K562 (cell line): ENCODE measurements at regions not wholly inside any gene's neighbourhood (a gene's known extent, or its start where the extent isn't known, plus 50 kb on each side); places are given as distances from the start of the nearest gene placed in this dataset.

Source experiments
- ATAC-seq: fragments of 200-7000 bp; cut with Tn5 transposase; 3 replicates; pipeline ENCODE4 v1.9.1; 2020; ENCODE audit warnings: moderate library complexity
- BruUV-seq: library from RNA; stranded (reverse); fragments of 400-500 nt; replicated peaks from 2 replicates; lab custom pipeline; 2021; lab: Mats Ljungman, UMichigan
- CTCF ChIA-PET: fragments of 300-600 bp; formaldehyde crosslinking; extraction: SDS; loops from one replicate; lab custom pipeline; 2021; ENCODE audit warnings: low intra/inter-chr PET ratio; lab: Yijun Ruan, JAX
- POLR2A ChIA-PET: fragments of 300-600, 350-650 bp; sonication (Branson Sonifier 250); formaldehyde crosslinking; extraction: SDS; loops from one replicate; lab custom pipeline; 2021; ENCODE audit warnings: antibody characterized with exemption, inconsistent platforms; lab: Yijun Ruan, JAX
- DNase-seq, 4 experiments: peaks; one replicate each; pipeline versions ENCODE4 v3.0.0 to v3.0.0-alpha.2; 2011 to 2018; ENCODE audit warnings: low spot score in 3 of 4, mixed read lengths in 3 of 4; ENCODE audit errors: extremely low read depth in 1 of 4
- FAIRE-seq: peaks from 2 replicates; lab custom pipeline; 2011; peaks lifted over from hg19 to GRCh38; lab: Jason Lieb, UNC
- H2AFZ ChIP-seq: 2 replicates; pipeline ENCODE4 v1.6.0; 2011; ENCODE audit warnings: low read depth, low read length, control low read depth, inconsistent platforms
- H3K27ac ChIP-seq: fragments of 200-600 bp; 3 replicates; pipeline ENCODE4 v1.8.0; 2011; ENCODE audit warnings: low read depth, mild to moderate bottlenecking, control low read depth, inconsistent platforms, low read length, moderate library complexity, mixed read lengths; ENCODE audit errors: extremely low read depth
- H3K27me3 ChIP-seq, 2 experiments: fragments of 300-600 bp in 1 of 2; 2 replicates in 1 of 2; 3 replicates in 1 of 2; pipeline versions ENCODE4 v1.6.0 to v1.8.0; 2011; ENCODE audit warnings: inconsistent platforms in 2 of 2, low read length in 2 of 2, mild to moderate bottlenecking in 1 of 2, mixed read lengths in 1 of 2, moderate library complexity in 1 of 2; ENCODE audit not compliant: control insufficient read depth in 2 of 2, insufficient read depth in 2 of 2
- H3K36me3 ChIP-seq: fragments of 300-600 bp; 3 replicates; pipeline ENCODE4 v1.8.0; 2011; ENCODE audit warnings: mild to moderate bottlenecking, low read length, inconsistent platforms; ENCODE audit not compliant: control insufficient read depth, insufficient read depth
- H3K4me1 ChIP-seq, 2 experiments: fragments of 200-600 bp in 1 of 2; replicated peaks in 1 of 2; 2 replicates in 1 of 2; 3 replicates in 1 of 2; pipeline versions ENCODE4 v1.5.1 to v1.8.0; 2011; ENCODE audit warnings: inconsistent platforms in 2 of 2, low read length in 2 of 2, mild to moderate bottlenecking in 1 of 2, mixed read lengths in 1 of 2, moderate library complexity in 1 of 2; ENCODE audit not compliant: control insufficient read depth in 2 of 2, insufficient read depth in 2 of 2
- H3K4me2 ChIP-seq: 2 replicates; pipeline ENCODE4 v1.6.1; 2011; ENCODE audit warnings: low read length, control low read depth, inconsistent platforms, mixed read lengths; ENCODE audit not compliant: insufficient read depth
- H3K4me3 ChIP-seq: fragments of 200-600 bp; sonication (generic), shearing (Covaris generic); 2 replicates; pipeline ENCODE4 v1.5.1; 2016; ENCODE audit warnings: control low read depth, inconsistent platforms
- H3K79me2 ChIP-seq: fragments of 200-600 bp; 3 replicates; pipeline ENCODE4 v1.8.0; 2011; ENCODE audit warnings: low read length, inconsistent platforms; ENCODE audit not compliant: control insufficient read depth, insufficient read depth
- H3K9ac ChIP-seq, 2 experiments: 2 replicates each; pipeline versions ENCODE4 v1.6.0 to v1.6.1; 2011; ENCODE audit warnings: low read depth in 2 of 2, low read length in 2 of 2, control low read depth in 1 of 2, inconsistent platforms in 1 of 2, mild to moderate bottlenecking in 1 of 2, mixed read lengths in 1 of 2; ENCODE audit not compliant: insufficient read depth in 1 of 2
- H3K9me1 ChIP-seq: one replicate; pipeline ENCODE4 v1.6.0; 2011; ENCODE audit warnings: inconsistent platforms, mild to moderate bottlenecking, low read length, moderate library complexity; ENCODE audit not compliant: control insufficient read depth, insufficient read depth
- H3K9me3 ChIP-seq: replicated peaks from 2 replicates; pipeline ENCODE4 v1.5.1; 2011; ENCODE audit warnings: low read depth, low read length, inconsistent platforms; ENCODE audit not compliant: control insufficient read depth, insufficient read depth
- H4K20me1 ChIP-seq: replicated peaks from 2 replicates; pipeline ENCODE4 v1.6.1; 2011; ENCODE audit warnings: low read length, inconsistent platforms, mixed read lengths; ENCODE audit not compliant: control insufficient read depth, insufficient read depth
- FOS ChIP-seq: IDR thresholded peaks from 3 replicates; pipeline ENCODE4 v1.6.1; 2011; ENCODE audit not compliant: insufficient read length; ENCODE audit errors: extremely low read depth
- KLF16 ChIP-seq: IDR thresholded peaks from 2 replicates; pipeline ENCODE4 v1.6.1; 2016; ENCODE audit warnings: antibody characterized with exemption
- SMAD4 ChIP-seq: fragments of 250-450 bp; sonication (Bioruptor Pico); conservative IDR thresholded peaks from 2 replicates; pipeline ENCODE4 v1.8.0; 2021; ENCODE audit warnings: inconsistent platforms, mild to moderate bottlenecking, moderate library complexity
- TEAD4 ChIP-seq, 2 experiments: sonication (generic) in 1 of 2; formaldehyde crosslinking in 1 of 2; IDR thresholded peaks; 2 replicates each; pipeline versions ENCODE4 v1.6.1 to v1.8.0; 2012 to 2022; ENCODE audit warnings: borderline replicate concordance in 1 of 2, inconsistent platforms in 1 of 2, low read length in 1 of 2, mild to moderate bottlenecking in 1 of 2, missing genetic modification reagents in 1 of 2
- ZNF280A ChIP-seq: fragments of 450-650 bp; IDR thresholded peaks from 2 replicates; pipeline ENCODE4 v1.6.1; 2018; ENCODE audit warnings: mild to moderate bottlenecking, low read depth; ENCODE audit not compliant: partially characterized antibody
- ZNF280B ChIP-seq: fragments of 250-450 bp; sonication (Bioruptor Pico); IDR thresholded peaks from 2 replicates; pipeline ENCODE4 v1.5.1; 2021; ENCODE audit warnings: mild to moderate bottlenecking
- ZNF561 ChIP-seq: fragments of 450-650 bp; formaldehyde crosslinking; conservative IDR thresholded peaks from 2 replicates; pipeline ENCODE4 v1.4.0; 2020; ENCODE audit warnings: mild to moderate bottlenecking, moderate library complexity
- WGBS: fragments of 100-300 bp; shearing (Covaris generic); methylation state at CpG from one replicate; pipeline ENCODE4 v1.1.6; 2016; ENCODE audit warnings: low coverage, mixed read lengths; ENCODE audit not compliant: insufficient coverage; ENCODE audit errors: missing lambda C conversion rate; 5-methylcytosine and 5-hydroxymethylcytosine counted together
- in situ Hi-C: fragments of 300-500 bp; cut with MboI; formaldehyde crosslinking; loops from 4 replicates; pipeline ENCODE4 v1.15.0; 2018; ENCODE audit warnings: inconsistent platforms, mixed read lengths
- intact Hi-C: fragments of 100-400 bp; cut with micrococcal nuclease; formaldehyde crosslinking; loops from 2 replicates; pipeline ENCODE4 v1.14.2; 2022

GRCh38 chr2:18125303-18125702 lies 246.8 kb downstream of the KCNS3 start:
- ATAC-seq (no peak), DNase-seq (no peak)
- no peaks in the 10 kb centered on the region for H3K4me1 ChIP-seq
- TF ChIP-seq ZNF280B (CRISPR knock-in tag): no peak
- TF ChIP-seq FOS: no peak
- no peak for TF ChIP-seq ZNF561 (CRISPR knock-in tag)
- no peak for TF ChIP-seq ZNF280A
- TF ChIP-seq TEAD4 (IDR thresholded peaks at IDR 0.05; ENCODE audit: low read length): no peak
- no peak for TF ChIP-seq TEAD4 (CRISPR knock-in tag; IDR thresholded peaks at IDR 0.05; ENCODE audit: borderline replicate concordance)
- no peak for TF ChIP-seq SMAD4
- no peak for TF ChIP-seq KLF16
- TF ChIP-seq, all 486 proteins: peak for 0
- Histone ChIP-seq H3K9ac (no peak overlapping the region), H3K79me2 (no peaks in the 10 kb centered on the region), H3K4me3 (no peak overlapping the region), H2AFZ (no peak overlapping the region), H3K27ac (no peak overlapping the region), H3K27me3 (no peaks in the 10 kb centered on the region), H4K20me1 (no peaks in the 10 kb centered on the region), H3K4me2 (no peak overlapping the region), H3K9me3 (no peaks in the 10 kb centered on the region), H3K9me1 (no peaks in the 10 kb centered on the region), H3K36me3 (no peaks in the 10 kb centered on the region)
- BruUV-seq: no TSS peak
- FAIRE-seq: no peak
- ChIA-PET CTCF (no interaction called here), POLR2A (no interaction called here)
- intact Hi-C loops (no loop called here), in situ Hi-C loops (no loop called here)
- WGBS: 0% methylated on average over 1 of the region's 1 CpG
